GM12874 (cell line): ENCODE measurements at regions not wholly inside any gene's neighbourhood (a gene's known extent, or its start where the extent isn't known, plus 50 kb on each side); places are given as distances from the start of the nearest gene placed in this dataset.

Source experiments
- TF ChIP-seq, protein P1 (sequence below): IDR thresholded peaks from 2 replicates; pipeline ENCODE4 v1.5.1; 2011; ENCODE audit warnings: low read depth, mild to moderate bottlenecking, control low read depth, low read length, moderate library complexity; ENCODE audit not compliant: insufficient read depth

GRCh38 chr3:30319713-30320112 is 286.7 kb upstream of the TGFBR2 start:
- TF ChIP-seq, protein P1, sequence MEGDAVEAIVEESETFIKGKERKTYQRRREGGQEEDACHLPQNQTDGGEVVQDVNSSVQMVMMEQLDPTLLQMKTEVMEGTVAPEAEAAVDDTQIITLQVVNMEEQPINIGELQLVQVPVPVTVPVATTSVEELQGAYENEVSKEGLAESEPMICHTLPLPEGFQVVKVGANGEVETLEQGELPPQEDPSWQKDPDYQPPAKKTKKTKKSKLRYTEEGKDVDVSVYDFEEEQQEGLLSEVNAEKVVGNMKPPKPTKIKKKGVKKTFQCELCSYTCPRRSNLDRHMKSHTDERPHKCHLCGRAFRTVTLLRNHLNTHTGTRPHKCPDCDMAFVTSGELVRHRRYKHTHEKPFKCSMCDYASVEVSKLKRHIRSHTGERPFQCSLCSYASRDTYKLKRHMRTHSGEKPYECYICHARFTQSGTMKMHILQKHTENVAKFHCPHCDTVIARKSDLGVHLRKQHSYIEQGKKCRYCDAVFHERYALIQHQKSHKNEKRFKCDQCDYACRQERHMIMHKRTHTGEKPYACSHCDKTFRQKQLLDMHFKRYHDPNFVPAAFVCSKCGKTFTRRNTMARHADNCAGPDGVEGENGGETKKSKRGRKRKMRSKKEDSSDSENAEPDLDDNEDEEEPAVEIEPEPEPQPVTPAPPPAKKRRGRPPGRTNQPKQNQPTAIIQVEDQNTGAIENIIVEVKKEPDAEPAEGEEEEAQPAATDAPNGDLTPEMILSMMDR: peak; percentile 26; the same call in 1 of the 2 replicates

DNA sequence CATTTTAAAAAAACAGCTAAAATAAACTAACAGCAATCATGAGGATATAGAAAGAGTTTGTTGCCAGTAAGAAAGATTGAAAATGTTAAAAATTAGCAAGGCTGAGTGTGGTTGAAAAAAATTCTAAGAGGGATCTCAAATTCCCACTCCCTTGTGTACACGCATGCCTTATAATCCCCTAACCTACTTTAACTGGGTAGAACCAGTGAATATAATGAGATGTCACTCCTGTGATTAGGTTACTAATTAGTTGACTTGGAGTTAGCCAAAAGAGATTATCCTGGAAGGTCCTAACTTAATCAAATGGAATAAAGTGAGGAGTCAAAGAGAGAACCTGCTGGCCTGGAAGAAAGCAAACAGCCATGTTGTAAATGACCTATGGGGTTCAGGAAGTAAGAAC is 286.0 kb upstream of the TGFBR2 start:
- TF ChIP-seq, protein P1: no peak

- TF ChIP-seq, protein P1: no peak
Observed at GRCh38 chr3:30321065-30321464, 285.3 kb upstream of the TGFBR2 start.

DNA sequence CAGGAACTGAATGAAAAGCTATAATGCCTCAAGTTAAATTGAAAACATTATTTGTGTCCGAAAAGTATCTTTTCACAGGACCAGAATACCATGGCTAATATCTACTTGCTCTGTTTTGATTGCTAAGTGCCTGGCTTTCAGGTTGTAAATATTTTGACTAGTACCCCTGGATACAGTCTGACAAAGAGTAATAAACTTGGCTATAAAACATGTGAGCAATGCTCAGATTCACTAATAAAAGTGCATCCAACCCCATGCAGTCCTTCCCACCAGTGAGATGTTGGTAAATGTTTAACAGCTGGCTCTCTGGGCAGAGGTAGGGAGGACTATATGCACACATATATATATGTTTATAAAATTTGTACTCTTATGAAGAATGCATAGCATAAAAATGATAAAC is 281.8 kb upstream of the TGFBR2 start:
- TF ChIP-seq, protein P1: no peak

GRCh38 chr3:30331519-30331918 is 274.9 kb upstream of the TGFBR2 start:
- TF ChIP-seq, protein P1: no peak

GRCh38 chr3:30332196-30333021 is 274.0 kb upstream of the TGFBR2 start:
- TF ChIP-seq, protein P1: no peak

- TF ChIP-seq, protein P1: no peak
Observed at GRCh38 chr3:30333143-30333542, 273.3 kb upstream of the TGFBR2 start.
